Brain pericyte (primary cell): ENCODE measurements at regions not wholly inside any gene's neighbourhood (a gene's known extent, or its start where the extent isn't known, plus 50 kb on each side); places are given as distances from the start of the nearest gene placed in this dataset.

Experiments used
- DNase-seq: peaks from one replicate; pipeline ENCODE4 v3.0.0-alpha.2; 2012; ENCODE audit warnings: low read depth, low spot score

DNA sequence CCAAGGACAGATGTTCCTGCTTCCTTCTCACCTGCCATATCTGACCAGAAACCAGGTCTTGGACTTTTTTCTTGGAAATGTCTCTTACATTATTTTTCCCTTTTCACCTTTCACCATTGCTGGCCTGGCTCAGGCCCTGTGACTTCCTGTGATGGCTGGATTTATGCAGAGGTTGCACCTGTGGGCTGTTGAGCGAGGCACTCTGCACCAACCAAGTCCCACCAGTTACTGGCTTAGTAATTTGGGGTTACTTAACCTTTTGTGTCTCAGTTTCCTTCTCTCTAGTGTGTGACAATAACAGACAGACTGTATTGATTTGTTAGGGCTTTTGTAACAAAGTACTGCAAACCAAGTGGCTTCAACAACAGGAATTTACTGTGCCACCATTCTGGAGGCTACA lies 110.0 kb downstream of the INSIG2 start:
- DNase-seq: no peak

- no peak for DNase-seq
These were observed 108.9 kb downstream of the INSIG2 start for GRCh38 chr2:118197011-118197675.

DNA sequence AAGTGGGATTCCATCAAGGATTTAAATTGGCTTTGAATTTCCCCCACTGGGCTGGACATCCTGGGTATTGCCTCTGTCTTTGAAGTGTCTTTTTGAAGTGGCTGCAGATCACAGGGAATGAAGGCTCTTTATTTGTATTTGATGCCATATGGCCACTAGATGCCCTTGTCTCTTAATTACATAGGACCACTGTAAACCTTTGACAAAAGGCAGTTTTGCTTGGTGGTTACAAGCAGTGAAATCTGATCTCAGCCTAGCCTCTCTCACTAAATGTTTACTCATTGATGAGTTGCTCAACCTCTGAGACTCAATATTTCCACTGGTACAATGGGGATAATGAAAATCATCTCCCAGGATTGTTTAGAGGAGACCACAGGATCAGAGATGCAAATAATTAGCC lies 102.2 kb downstream of the INSIG2 start:
- no peak for DNase-seq

DNA sequence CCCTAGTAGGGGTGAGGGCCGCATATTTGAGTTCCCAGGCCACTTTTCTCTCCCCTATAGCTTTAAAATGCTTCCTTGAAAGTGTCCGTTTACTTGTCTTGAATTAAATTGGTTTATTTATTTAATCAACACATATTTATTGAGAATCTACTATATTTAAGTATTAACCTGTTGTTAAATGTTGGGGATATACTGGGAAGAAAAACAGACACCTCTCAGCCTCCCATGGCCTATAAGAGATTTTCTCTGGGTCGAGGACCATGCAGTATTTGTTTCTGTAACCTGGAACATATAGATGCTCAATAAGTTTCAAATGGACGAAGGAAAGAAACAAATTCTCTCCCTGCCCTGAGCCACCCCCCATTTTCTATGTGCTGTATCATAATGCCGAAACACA lies 98.6 kb downstream of the INSIG2 start:
- no peak for DNase-seq

DNA sequence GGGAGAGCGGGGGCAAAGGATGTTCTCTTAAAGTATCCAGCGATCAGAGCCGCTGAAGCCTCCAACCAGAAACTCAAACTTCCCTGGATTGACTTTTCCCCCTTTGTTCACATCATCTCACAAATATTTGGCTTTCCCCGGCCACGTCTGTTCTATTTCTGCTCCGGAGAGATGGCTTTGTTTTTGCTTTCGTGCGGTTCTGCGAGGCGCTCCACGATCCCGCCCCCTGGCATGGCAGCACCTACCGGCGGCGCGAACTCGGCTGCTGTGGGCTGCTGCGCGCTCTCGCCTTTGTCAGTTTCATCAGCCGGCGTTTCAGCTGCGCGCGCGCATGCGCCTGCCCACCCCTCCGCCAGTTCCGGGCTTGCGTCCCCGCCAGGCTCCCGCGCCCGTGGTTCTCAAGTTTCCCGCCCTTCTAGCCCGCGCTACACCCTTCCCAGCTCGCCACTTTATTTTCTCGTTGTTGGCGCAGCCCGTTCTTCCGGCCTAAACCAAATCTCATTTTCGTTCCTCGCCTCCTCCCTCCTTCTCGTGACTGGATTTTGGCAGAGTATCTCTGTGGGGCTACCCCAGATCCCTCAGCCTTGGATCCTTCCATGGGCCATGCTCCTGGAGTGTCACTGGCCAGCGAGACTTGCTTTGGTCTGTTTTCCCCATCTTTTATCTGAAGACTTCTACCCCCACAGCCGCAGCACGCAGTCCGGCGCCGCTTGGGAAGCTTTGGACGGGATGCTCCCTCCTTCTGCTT lies 98.0 kb downstream of the INSIG2 start:
- DNase-seq: peak; percentile 6

GRCh38 chr2:118185210-118186109 lies 97.2 kb downstream of the INSIG2 start:
- DNase-seq: no peak

GRCh38 chr2:118183381-118183780 lies 95.1 kb downstream of the INSIG2 start:
- DNase-seq: no peak

GRCh38 chr2:118179445-118179844 lies 91.2 kb downstream of the INSIG2 start:
- no peak for DNase-seq

GRCh38 chr2:118177884-118178283 lies 89.6 kb downstream of the INSIG2 start:
- no peak for DNase-seq

DNA sequence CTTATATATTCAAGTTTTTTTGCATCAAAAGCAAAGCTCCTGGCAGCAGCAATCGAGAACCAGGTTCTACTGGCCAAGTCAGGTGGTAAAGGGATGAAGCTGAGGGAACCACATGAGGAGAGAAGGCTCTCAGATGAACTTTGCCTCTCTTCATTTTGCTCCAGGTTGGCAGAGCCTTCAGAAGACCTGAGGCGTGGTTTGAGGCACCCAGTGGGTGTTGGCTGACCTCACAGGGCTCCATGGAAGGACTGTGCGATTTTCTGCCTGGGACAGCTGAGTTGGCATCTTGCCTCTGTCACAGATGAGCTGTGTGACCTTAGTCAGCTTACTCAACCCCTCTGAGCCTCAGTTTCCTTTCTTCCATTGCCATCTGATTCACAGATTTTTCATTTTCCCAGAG lies 89.0 kb downstream of the INSIG2 start:
- DNase-seq: no peak

DNA sequence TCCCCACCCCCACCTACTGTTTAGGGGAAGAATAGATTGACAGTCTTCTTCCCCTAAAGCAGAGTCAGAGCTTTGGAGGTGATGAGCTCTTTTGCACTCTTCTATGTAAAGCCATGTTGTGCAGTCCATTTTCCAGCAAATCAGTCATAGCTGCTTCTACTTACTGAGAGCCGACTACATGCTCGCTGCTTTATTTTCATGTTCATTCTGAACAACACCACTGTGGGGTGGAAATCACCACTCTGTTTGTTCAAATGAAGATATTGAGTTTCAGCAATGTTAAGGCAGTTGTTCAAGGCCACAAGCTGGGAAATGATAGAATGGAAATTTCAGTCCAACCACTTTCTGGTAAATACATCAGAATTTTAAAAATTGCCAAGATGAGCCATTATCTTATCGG lies 88.3 kb downstream of the INSIG2 start:
- DNase-seq: no peak

GRCh38 chr2:118171546-118171945 lies 83.3 kb downstream of the INSIG2 start:
- DNase-seq: no peak

DNA sequence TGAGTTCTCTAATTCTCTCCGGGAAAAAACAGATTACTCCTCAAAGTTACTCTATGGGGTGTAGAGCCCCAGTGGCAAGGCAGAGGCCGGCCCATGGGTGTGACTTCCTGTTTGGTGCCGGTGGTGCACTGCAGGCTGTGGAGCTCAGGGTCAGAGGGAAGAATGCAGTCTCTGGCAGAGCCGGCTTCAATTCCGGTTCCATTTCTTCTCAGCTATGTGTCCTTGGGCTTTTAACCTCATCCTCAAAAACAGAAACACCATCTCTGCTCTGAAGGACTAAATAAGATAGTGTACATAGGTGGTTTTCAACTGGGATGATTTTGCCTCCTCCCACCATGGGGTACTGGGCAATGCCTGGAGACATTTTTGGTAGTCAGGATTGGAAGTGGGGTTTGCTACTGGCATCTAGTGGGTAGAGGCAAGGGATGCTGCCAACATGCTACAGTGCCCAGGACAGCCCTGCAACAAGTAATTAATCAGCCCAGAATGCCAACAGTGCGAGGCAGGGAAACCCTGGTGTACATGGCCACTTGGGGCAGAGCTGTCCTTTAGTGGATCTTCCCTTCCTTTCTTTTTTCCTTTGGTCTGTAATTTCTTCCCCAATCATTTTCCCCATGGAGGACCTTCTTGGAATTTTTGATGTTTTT lies 81.2 kb downstream of the INSIG2 start:
- no peak for DNase-seq

GRCh38 chr2:118168615-118169014 lies 80.3 kb downstream of the INSIG2 start:
- no peak for DNase-seq

GRCh38 chr2:118167026-118167425 lies 78.8 kb downstream of the INSIG2 start:
- DNase-seq: no peak

- no peak for DNase-seq
These were observed 78.0 kb downstream of the INSIG2 start for GRCh38 chr2:118166242-118166641.

- DNase-seq: no peak
These were observed 77.3 kb downstream of the INSIG2 start for GRCh38 chr2:118165595-118165994.
